ENCODE measurements at regions not wholly inside any gene's neighbourhood (a gene's known extent, or its start where the extent isn't known, plus 50 kb on each side); places are given as distances from the start of the nearest gene placed in this dataset.

- intact Hi-C loops (cut with micrococcal nuclease) = no loop called here
Measured at GRCh38 chr6:167766986-167767714, 59.6 kb upstream of the AFDN start.

- intact Hi-C loops (cut with micrococcal nuclease) = no loop called here
Measured at GRCh38 chr6:167767715-167768107, 59.0 kb upstream of the AFDN start.

GRCh38 chr6:167768471-167769215 lies 58.1 kb upstream of the AFDN start:
- intact Hi-C loops (cut with micrococcal nuclease) = no loop called here

GRCh38 chr6:167769408-167770190 lies 57.1 kb upstream of the AFDN start:
- intact Hi-C loops (cut with micrococcal nuclease) = no loop called here

- intact Hi-C loops (cut with micrococcal nuclease) = no loop called here
Measured at GRCh38 chr6:167770291-167770955, 56.3 kb upstream of the AFDN start.

- intact Hi-C loops (cut with micrococcal nuclease) = no loop called here
Measured at GRCh38 chr6:167774881-167775280, 51.8 kb upstream of the AFDN start.

GRCh38 chr6:167776906-167777627 lies 49.6 kb upstream of the AFDN start:
- intact Hi-C loops (cut with micrococcal nuclease) = no loop called here

All from T-helper 2 cell treated with Interferon-gamma antibody and Interleukin-4, amounts not matched to agents 100 ng/mL and 5 ng/mL, for 36 hours (primary cell).